ENCODE measurements at regions not wholly inside any gene's neighbourhood (a gene's known extent, or its start where the extent isn't known, plus 50 kb on each side); places are given as distances from the start of the nearest gene placed in this dataset.

- no peak overlapping the region for H3K4me3 ChIP-seq (replicated peaks in 1 of 3; ENCODE audit: low read depth in 2 of 3, low read length in 3 of 3)
- no peak overlapping the region for H3K4me2 ChIP-seq (replicated peaks; ENCODE audit: extremely low read depth, low read length, poor library complexity, severe bottlenecking)
- no peak overlapping the region for H3K27ac ChIP-seq (ENCODE audit: low read depth in 1 of 2, low read length in 2 of 2)
- H3K27ac Mint-ChIP-seq, result no peak overlapping the region
- no peaks in the 10 kb centered on the region for H3K4me1 Mint-ChIP-seq
- peaks cover 2 to 4% (median 4%) of the 10 kb centered on the region in 3 donors for H3K27me3 Mint-ChIP-seq (ENCODE audit: low read depth in 3 of 3)
- peaks cover 0 to 2% (median 0%) of the 10 kb centered on the region in 7 donors for H3K9me3 Mint-ChIP-seq
- H3K4me3 Mint-ChIP-seq, result no peak overlapping the region
- no peaks in the 10 kb centered on the region for H4K20me1 ChIP-seq (ENCODE audit: insufficient read depth, low read length)
- DNase-seq, result no peak
- no peaks in the 10 kb centered on the region for H3K79me2 ChIP-seq (ENCODE audit: insufficient read depth, low read length)
- 97% methylated on average over 8 of the region's 8 CpGs for WGBS (ENCODE audit: insufficient coverage)
- no peaks in the 10 kb centered on the region for H3K9me3 ChIP-seq (replicated peaks in 1 of 2; ENCODE audit: control insufficient read depth in 1 of 2, insufficient read depth in 1 of 2, low read length in 2 of 2)
- no peaks in the 10 kb centered on the region for H3K36me3 ChIP-seq (replicated peaks in 1 of 2; ENCODE audit: control insufficient read depth in 1 of 2, insufficient read depth in 2 of 2, low read length in 2 of 2)
- H3K27me3 ChIP-seq (ENCODE audit: control insufficient read depth in 2 of 2, insufficient read depth in 2 of 2, low read length in 2 of 2), result no peaks in the 10 kb centered on the region
- TF ChIP-seq CTCF (IDR thresholded peaks at IDR 0.05), result no peak
- no peak overlapping the region for H3K9ac ChIP-seq (ENCODE audit: insufficient read depth, low read length, poor library complexity, severe bottlenecking)
- H2AFZ ChIP-seq (ENCODE audit: insufficient read depth, low read depth, low read length, poor library complexity, severe bottlenecking), result no peak overlapping the region
- no peaks in the 10 kb centered on the region for H3K4me1 ChIP-seq (ENCODE audit: control insufficient read depth in 1 of 2, insufficient read depth in 2 of 2, low read length in 2 of 2)
- intact Hi-C loops (cut with micrococcal nuclease), result no loop called here
- no peaks in the 10 kb centered on the region for H3K36me3 Mint-ChIP-seq
Measured at GRCh38 chr6:125668071-125668470, 81.4 kb upstream of the HEY2 start.

- Mint-ChIP-seq H3K9me3 (peaks cover 0 to 2% (median 1%) of the 10 kb centered on the region in 7 donors), H3K4me1 (no peaks in the 10 kb centered on the region), H3K27me3 (ENCODE audit: low read depth in 3 of 3) (peaks cover under 1 to 6% (median 5%) of the 10 kb centered on the region in 3 donors), H3K4me3 (no peak overlapping the region), H3K27ac (no peak overlapping the region), H3K36me3 (no peaks in the 10 kb centered on the region)
- intact Hi-C loops (cut with micrococcal nuclease), result no loop called here
- Histone ChIP-seq H4K20me1 (ENCODE audit: insufficient read depth, low read length) (no peaks in the 10 kb centered on the region), H3K27ac (ENCODE audit: low read depth in 1 of 2, low read length in 2 of 2) (no peak overlapping the region), H3K4me1 (ENCODE audit: control insufficient read depth in 1 of 2, insufficient read depth in 2 of 2, low read length in 2 of 2) (no peaks in the 10 kb centered on the region), H3K4me3 (replicated peaks in 1 of 3; ENCODE audit: low read depth in 2 of 3, low read length in 3 of 3) (no peak overlapping the region), H3K79me2 (ENCODE audit: insufficient read depth, low read length) (no peaks in the 10 kb centered on the region), H3K9ac (ENCODE audit: insufficient read depth, low read length, poor library complexity, severe bottlenecking) (no peak overlapping the region), H3K36me3 (replicated peaks in 1 of 2; ENCODE audit: control insufficient read depth in 1 of 2, insufficient read depth in 2 of 2, low read length in 2 of 2) (no peaks in the 10 kb centered on the region), H3K27me3 (ENCODE audit: control insufficient read depth in 2 of 2, insufficient read depth in 2 of 2, low read length in 2 of 2) (no peaks in the 10 kb centered on the region), H2AFZ (ENCODE audit: insufficient read depth, low read depth, low read length, poor library complexity, severe bottlenecking) (no peak overlapping the region), H3K9me3 (replicated peaks in 1 of 2; ENCODE audit: control insufficient read depth in 1 of 2, insufficient read depth in 1 of 2, low read length in 2 of 2) (no peaks in the 10 kb centered on the region), H3K4me2 (replicated peaks; ENCODE audit: extremely low read depth, low read length, poor library complexity, severe bottlenecking) (no peak overlapping the region)
- WGBS (ENCODE audit: insufficient coverage), result 89% methylated on average over 3 of the region's 5 CpGs
- TF ChIP-seq CTCF (IDR thresholded peaks at IDR 0.05), result no peak
- no peak for DNase-seq
Measured at GRCh38 chr6:125670568-125670967, 78.9 kb upstream of the HEY2 start.
